ENCODE measurements at regions not wholly inside any gene's neighbourhood (a gene's known extent, or its start where the extent isn't known, plus 50 kb on each side); places are given as distances from the start of the nearest gene placed in this dataset.
"Not testable (repeated sequence)": the region's sequence is repeated elsewhere in the genome, so short reads cannot be mapped to it uniquely, and the experiment has no call there.

DNA sequence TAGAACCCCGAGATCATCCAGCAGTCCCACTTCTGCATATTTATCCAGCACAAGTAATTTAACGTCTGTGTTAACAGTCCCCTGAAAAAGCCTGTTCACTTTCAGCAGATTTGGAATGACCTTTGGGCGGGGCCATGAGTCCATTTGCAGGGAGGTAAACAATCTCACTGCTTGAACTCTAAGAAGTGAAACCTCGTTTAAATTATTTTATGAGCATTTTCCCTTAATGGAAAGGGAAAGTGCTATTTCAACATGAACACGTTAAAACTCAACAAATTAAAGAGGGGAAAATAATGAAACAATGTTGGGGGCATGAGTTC, 282.8 kb downstream of the GATA3 start:
- Histone ChIP-seq H3K36me3 (no peaks in the 10 kb centered on the region), H3K27ac (no peak overlapping the region), H3K4me3 (no peak overlapping the region), H3K27me3 (no peaks in the 10 kb centered on the region), H3K4me1 (peaks cover 5% of the 10 kb centered on the region), H3K9me3 (no peaks in the 10 kb centered on the region)
- TF ChIP-seq POLR2AphosphoS5 (IDR thresholded peaks at IDR 0.05; ENCODE audit: insufficient read depth in 1 of 2, low read depth in 1 of 2): no peak
- no peak for TF ChIP-seq CTCF (IDR thresholded peaks at IDR 0.05)
- TF ChIP-seq POLR2A (IDR thresholded peaks at IDR 0.05): no peak
- DNase-seq (ENCODE audit: extremely low spot score in 2 of 2): no peak
- intact Hi-C loops (cut with DNase I): no loop called here

GRCh38 chr10:8338177-8338766, 283.8 kb downstream of the GATA3 start:
- intact Hi-C loops (cut with DNase I): no loop called here
- no peaks in the 10 kb centered on the region for H3K9me3 ChIP-seq

GRCh38 chr10:8344756-8345155, 290.3 kb downstream of the GATA3 start:
- TF ChIP-seq POLR2AphosphoS5 (IDR thresholded peaks at IDR 0.05; ENCODE audit: insufficient read depth in 1 of 2, low read depth in 1 of 2): no peak
- no peak for TF ChIP-seq CTCF (IDR thresholded peaks at IDR 0.05)
- TF ChIP-seq POLR2A (IDR thresholded peaks at IDR 0.05): no peak
- H3K27ac ChIP-seq: no peak overlapping the region
- DNase-seq (ENCODE audit: extremely low spot score in 2 of 2): no peak
- no peaks in the 10 kb centered on the region for H3K4me1 ChIP-seq
- intact Hi-C loops (cut with DNase I): no loop called here
- no peaks in the 10 kb centered on the region for H3K27me3 ChIP-seq
- H3K36me3 ChIP-seq: no peaks in the 10 kb centered on the region
- H3K9me3 ChIP-seq: no peaks in the 10 kb centered on the region
- no peak overlapping the region for H3K4me3 ChIP-seq

More at GRCh38 chr10:8338177-8338766, 283.8 kb downstream of the GATA3 start:
- no peaks in the 10 kb centered on the region for H3K27me3 ChIP-seq
- no peak for TF ChIP-seq CTCF (IDR thresholded peaks at IDR 0.05)
- no peak for TF ChIP-seq POLR2AphosphoS5 (IDR thresholded peaks at IDR 0.05; ENCODE audit: insufficient read depth in 1 of 2, low read depth in 1 of 2)
- no peak for TF ChIP-seq POLR2A (IDR thresholded peaks at IDR 0.05)
- no peak for DNase-seq (ENCODE audit: extremely low spot score in 2 of 2)
- no peaks in the 10 kb centered on the region for H3K4me1 ChIP-seq
- no peak overlapping the region for H3K27ac ChIP-seq
- no peak overlapping the region for H3K4me3 ChIP-seq
- H3K36me3 ChIP-seq: no peaks in the 10 kb centered on the region

GRCh38 chr10:8346861-8347260, 292.4 kb downstream of the GATA3 start:
- no peaks in the 10 kb centered on the region for H3K36me3 ChIP-seq
- intact Hi-C loops (cut with DNase I): no loop called here
- H3K4me3 ChIP-seq: no peak overlapping the region
- no peaks in the 10 kb centered on the region for H3K9me3 ChIP-seq
- H3K4me1 ChIP-seq: no peaks in the 10 kb centered on the region
- no peak overlapping the region for H3K27ac ChIP-seq
- DNase-seq (ENCODE audit: extremely low spot score in 2 of 2): no peak
- H3K27me3 ChIP-seq: no peaks in the 10 kb centered on the region
- TF ChIP-seq CTCF (IDR thresholded peaks at IDR 0.05) (no peak), POLR2AphosphoS5 (IDR thresholded peaks at IDR 0.05; ENCODE audit: insufficient read depth in 1 of 2, low read depth in 1 of 2) (no peak), POLR2A (IDR thresholded peaks at IDR 0.05) (no peak)

DNA sequence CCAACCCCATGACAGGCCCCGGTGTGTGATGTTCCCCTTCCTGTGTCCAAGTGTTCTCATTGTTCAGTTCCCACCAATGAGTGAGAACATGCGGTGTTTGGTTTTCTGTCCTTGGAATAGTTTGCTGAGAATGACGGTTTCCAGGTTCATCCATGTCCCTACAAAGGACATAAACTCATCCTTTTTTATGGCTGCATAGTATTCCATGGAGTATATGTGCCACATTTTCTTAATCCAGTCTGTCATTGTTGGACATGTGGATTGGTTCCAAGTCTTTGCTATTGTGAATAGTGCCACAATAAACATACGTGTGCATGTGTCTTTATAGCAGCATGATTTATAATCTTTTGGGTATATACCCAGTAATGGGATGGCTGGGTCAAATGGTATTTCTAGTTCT, 293.1 kb downstream of the GATA3 start:
- H3K27ac ChIP-seq; intact Hi-C loops (cut with DNase I); H3K4me1 ChIP-seq; H3K27me3 ChIP-seq; H3K4me3 ChIP-seq; H3K9me3 ChIP-seq; H3K36me3 ChIP-seq; DNase-seq (ENCODE audit: extremely low spot score in 2 of 2): not testable (repeated sequence)
